Ovary (tissue), 3 donors: ENCODE measurements at regions not wholly inside any gene's neighbourhood (a gene's known extent, or its start where the extent isn't known, plus 50 kb on each side); places are given as distances from the start of the nearest gene placed in this dataset.

Experiments
- CTCF ChIP-seq, 3 donors: fragments of 450-650 bp in 2 of 3; fragments of 200-600 bp in 1 of 3; IDR thresholded peaks; one replicate each; pipeline versions ENCODE4 v1.5.1 to v1.8.0; 2016 to 2022; ENCODE audit warnings: antibody characterized with exemption in 3 of 3, mild to moderate bottlenecking in 1 of 3
- POLR2A ChIP-seq: fragments of 450-650 bp; IDR thresholded peaks from one replicate; pipeline ENCODE4 v1.6.1; 2017; ENCODE audit warnings: antibody characterized with exemption, mild to moderate bottlenecking, moderate library complexity
- donor health status: DM: no; HTN: no; CAD: no.

- no peak for TF ChIP-seq CTCF (IDR thresholded peaks at IDR 0.05)
- TF ChIP-seq POLR2A = no peak
Measured at GRCh38 chr6:125598422-125598821, 151.0 kb upstream of the HEY2 start.
